ENCODE measurements at regions not wholly inside any gene's neighbourhood (a gene's known extent, or its start where the extent isn't known, plus 50 kb on each side); places are given as distances from the start of the nearest gene placed in this dataset.

DNA sequence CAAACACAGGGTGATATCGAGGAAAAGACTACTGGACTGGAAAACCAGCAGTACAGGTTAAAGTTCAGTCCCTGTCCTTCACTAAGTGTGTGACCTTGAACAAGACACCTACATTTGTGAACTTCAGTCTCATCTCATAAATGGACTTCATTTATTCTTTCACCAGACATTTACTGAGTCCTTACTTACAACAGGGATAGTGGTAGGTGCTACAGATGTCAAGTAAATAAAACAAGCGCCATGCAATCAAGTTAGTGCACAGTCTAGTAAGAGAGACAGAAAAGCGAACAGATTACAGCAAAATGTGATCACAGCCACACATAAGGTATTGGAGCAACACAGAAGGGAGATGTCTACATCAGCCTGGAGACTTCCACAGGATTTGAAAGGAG is 413.2 kb downstream of the ACTL7B start:
- Histone ChIP-seq H3K27me3 (ENCODE audit: control insufficient read depth in 2 of 2, insufficient read depth in 2 of 2, low read length in 2 of 2) (no peaks in the 10 kb centered on the region), H3K4me3 (replicated peaks in 1 of 3; ENCODE audit: insufficient read depth in 1 of 3, low read depth in 1 of 3, low read length in 3 of 3) (no peak overlapping the region), H3K27ac (ENCODE audit: insufficient read depth, low read depth, low read length) (no peak overlapping the region), H3K9ac (replicated peaks; ENCODE audit: extremely low read depth, insufficient read depth, low read length) (no peak overlapping the region), H3K4me1 (ENCODE audit: control insufficient read depth, extremely low read depth, insufficient read depth, low read length) (peaks cover 29% of the 10 kb centered on the region), H4K20me1 (replicated peaks; ENCODE audit: control insufficient read depth, extremely low read depth, insufficient read depth, low read length) (no peaks in the 10 kb centered on the region), H3K79me2 (ENCODE audit: control insufficient read depth, insufficient read depth, low read length) (no peaks in the 10 kb centered on the region), H3K4me2 (ENCODE audit: insufficient read depth, low read length) (no peak overlapping the region), H3K9me1 (replicated peaks; ENCODE audit: control insufficient read depth, extremely low read depth, insufficient read depth, low read length) (no peaks in the 10 kb centered on the region), H2AFZ (ENCODE audit: low read depth, low read length) (no peak overlapping the region), H3K9me3 (replicated peaks; ENCODE audit: control insufficient read depth, insufficient read depth, low read length) (no peaks in the 10 kb centered on the region), H3K36me3 (ENCODE audit: control insufficient read depth in 2 of 2, extremely low read depth in 1 of 2, insufficient read depth in 2 of 2, low read length in 2 of 2) (no peaks in the 10 kb centered on the region)
- no TSS peak for BruUV-seq (replicated peaks)
- DNase-seq (ENCODE audit: low read depth, low spot score) (no peak), FAIRE-seq (no peak)
- ChIA-PET CTCF (no interaction called here), POLR2A (interaction anchor here (0.6 kb wide), 1 partner anchor 8 kb away, joined by 3 read pairs; no protein-coding TSS in a partner anchor)
- TF ChIP-seq FOS (IDR thresholded peaks at IDR 0.05; ENCODE audit: borderline replicate concordance, insufficient read depth, low read length) (no peak), JUN (IDR thresholded peaks at IDR 0.05; ENCODE audit: borderline replicate concordance, insufficient read depth, insufficient read length, low read depth) (no peak), MYC (IDR thresholded peaks at IDR 0.05; ENCODE audit: low read depth, low read length) (no peak), EZH2 (IDR thresholded peaks at IDR 0.05; ENCODE audit: borderline replicate concordance, low read depth, low read length, severe bottlenecking) (no peak), GATA2 (IDR thresholded peaks at IDR 0.05; ENCODE audit: insufficient read depth, insufficient read length, low read depth, low read length) (no peak), POLR2A (IDR thresholded peaks at IDR 0.05; ENCODE audit: low read depth, low read length) (no peak), POLR2AphosphoS5 (IDR thresholded peaks at IDR 0.05; ENCODE audit: insufficient read depth, low read depth, low read length) (no peak)
- TF ChIP-seq, protein P1, sequence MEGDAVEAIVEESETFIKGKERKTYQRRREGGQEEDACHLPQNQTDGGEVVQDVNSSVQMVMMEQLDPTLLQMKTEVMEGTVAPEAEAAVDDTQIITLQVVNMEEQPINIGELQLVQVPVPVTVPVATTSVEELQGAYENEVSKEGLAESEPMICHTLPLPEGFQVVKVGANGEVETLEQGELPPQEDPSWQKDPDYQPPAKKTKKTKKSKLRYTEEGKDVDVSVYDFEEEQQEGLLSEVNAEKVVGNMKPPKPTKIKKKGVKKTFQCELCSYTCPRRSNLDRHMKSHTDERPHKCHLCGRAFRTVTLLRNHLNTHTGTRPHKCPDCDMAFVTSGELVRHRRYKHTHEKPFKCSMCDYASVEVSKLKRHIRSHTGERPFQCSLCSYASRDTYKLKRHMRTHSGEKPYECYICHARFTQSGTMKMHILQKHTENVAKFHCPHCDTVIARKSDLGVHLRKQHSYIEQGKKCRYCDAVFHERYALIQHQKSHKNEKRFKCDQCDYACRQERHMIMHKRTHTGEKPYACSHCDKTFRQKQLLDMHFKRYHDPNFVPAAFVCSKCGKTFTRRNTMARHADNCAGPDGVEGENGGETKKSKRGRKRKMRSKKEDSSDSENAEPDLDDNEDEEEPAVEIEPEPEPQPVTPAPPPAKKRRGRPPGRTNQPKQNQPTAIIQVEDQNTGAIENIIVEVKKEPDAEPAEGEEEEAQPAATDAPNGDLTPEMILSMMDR (IDR thresholded peaks at IDR 0.05; ENCODE audit: extremely low read depth in 1 of 2, insufficient read depth in 1 of 2, low read depth in 1 of 2, low read length in 2 of 2), result no peak
- TF ChIP-seq, protein P2, sequence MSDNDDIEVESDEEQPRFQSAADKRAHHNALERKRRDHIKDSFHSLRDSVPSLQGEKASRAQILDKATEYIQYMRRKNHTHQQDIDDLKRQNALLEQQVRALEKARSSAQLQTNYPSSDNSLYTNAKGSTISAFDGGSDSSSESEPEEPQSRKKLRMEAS (IDR thresholded peaks at IDR 0.05; ENCODE audit: insufficient read depth, insufficient read length), result no peak
- dilution Hi-C loops (cut with MboI; ENCODE audit: extremely low pct_ligation_motif_present, low sequenced_read_pairs), result no loop called here
- intact Hi-C loops (cut with micrococcal nuclease), result no loop called here

Measured in endothelial cell of umbilical vein (primary cell).